A549 (cell line): ENCODE measurements at regions not wholly inside any gene's neighbourhood (a gene's known extent, or its start where the extent isn't known, plus 50 kb on each side); places are given as distances from the start of the nearest gene placed in this dataset.

Experiments
- CBX8 ChIP-seq: fragments of 200-600 bp; sonication (generic); IDR thresholded peaks from 2 replicates; pipeline ENCODE4 v1.6.1; 2016
- CHD2 ChIP-seq: fragments of 150-350 bp; IDR thresholded peaks from 2 replicates; pipeline ENCODE4 v1.6.1; 2014; ENCODE audit warnings: low read length; ENCODE audit not compliant: partially characterized antibody
- CTCF ChIP-seq: fragments of >200 bp; sonication (Bioruptor Twin); formaldehyde crosslinking; IDR thresholded peaks from 3 replicates; pipeline ENCODE4 v1.5.1; 2016
- HDAC2 ChIP-seq: fragments of 200-600 bp; sonication (generic); IDR thresholded peaks from 2 replicates; pipeline ENCODE4 v1.6.1; 2016
- HMGXB4 ChIP-seq: fragments of 250-450 bp; sonication (Bioruptor Pico); IDR thresholded peaks from 2 replicates; pipeline ENCODE4 v1.5.0; 2021; ENCODE audit warnings: mild to moderate bottlenecking, moderate library complexity, borderline replicate concordance
- POLR2A ChIP-seq: IDR thresholded peaks from 2 replicates; pipeline ENCODE4 v1.6.1; 2012; ENCODE audit warnings: mild to moderate bottlenecking, low read length
- POLR2AphosphoS2 ChIP-seq: conservative IDR thresholded peaks from 2 replicates; pipeline ENCODE4 v1.6.1; 2012; ENCODE audit warnings: low read length, improper control_type of control experiment, inconsistent platforms
- REST ChIP-seq: fragments of 200-600 bp; sonication (generic); IDR thresholded peaks from 2 replicates; pipeline ENCODE4 v1.6.1; 2016; ENCODE audit warnings: antibody characterized with exemption, mild to moderate bottlenecking, moderate library complexity
- SMC3 ChIP-seq: fragments of >200 bp; sonication (Bioruptor Twin); formaldehyde crosslinking; IDR thresholded peaks from 3 replicates; pipeline ENCODE4 v1.6.1; 2018; ENCODE audit warnings: inconsistent platforms
- ZSCAN20 ChIP-seq: fragments of 250-450 bp; sonication (Bioruptor Pico); IDR thresholded peaks from 2 replicates; pipeline ENCODE4 v1.8.0; 2022; ENCODE audit warnings: mild to moderate bottlenecking, moderate library complexity
- TF ChIP-seq, protein P1 (sequence below): IDR thresholded peaks from 2 replicates; pipeline ENCODE4 v1.6.1; 2012

DNA sequence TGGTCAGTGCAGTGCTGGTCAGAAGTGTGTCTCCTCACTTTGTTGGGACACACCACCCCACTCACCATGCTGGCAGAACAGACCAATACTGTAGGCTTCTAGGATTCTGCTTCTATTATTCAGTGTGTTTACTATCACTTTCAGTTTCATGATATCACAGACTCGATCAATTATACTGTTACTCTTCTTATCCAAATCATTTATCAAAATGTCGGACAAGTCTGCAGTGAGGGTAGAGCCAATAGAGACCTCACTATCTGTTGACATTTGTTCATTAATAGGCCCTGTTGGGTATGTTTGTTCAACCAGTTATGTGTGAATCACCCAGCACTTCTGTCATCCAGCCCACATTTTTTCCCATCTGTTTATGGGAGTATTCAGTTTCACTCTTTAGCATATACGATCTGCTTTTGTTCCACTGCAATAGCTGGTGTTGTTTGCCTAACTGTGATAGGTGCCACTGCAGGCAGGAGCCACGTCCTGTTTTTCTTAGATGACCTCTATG, 140.1 kb downstream of the NRN1 start:
- TF ChIP-seq CTCF: no peak
- no peak for TF ChIP-seq HDAC2
- TF ChIP-seq, protein P1, sequence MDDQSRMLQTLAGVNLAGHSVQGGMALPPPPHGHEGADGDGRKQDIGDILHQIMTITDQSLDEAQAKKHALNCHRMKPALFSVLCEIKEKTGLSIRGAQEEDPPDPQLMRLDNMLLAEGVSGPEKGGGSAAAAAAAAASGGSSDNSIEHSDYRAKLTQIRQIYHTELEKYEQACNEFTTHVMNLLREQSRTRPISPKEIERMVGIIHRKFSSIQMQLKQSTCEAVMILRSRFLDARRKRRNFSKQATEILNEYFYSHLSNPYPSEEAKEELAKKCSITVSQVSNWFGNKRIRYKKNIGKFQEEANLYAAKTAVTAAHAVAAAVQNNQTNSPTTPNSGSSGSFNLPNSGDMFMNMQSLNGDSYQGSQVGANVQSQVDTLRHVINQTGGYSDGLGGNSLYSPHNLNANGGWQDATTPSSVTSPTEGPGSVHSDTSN: no peak
- TF ChIP-seq SMC3: no peak
- no peak for TF ChIP-seq POLR2A
- TF ChIP-seq HMGXB4: no peak
- TF ChIP-seq CBX8: no peak
- TF ChIP-seq ZSCAN20: no peak
- no peak for TF ChIP-seq REST
- TF ChIP-seq CHD2: no peak
- no peak for TF ChIP-seq POLR2AphosphoS2
